Neuronal stem cell (in vitro differentiated cells): ENCODE measurements at regions not wholly inside any gene's neighbourhood (a gene's known extent, or its start where the extent isn't known, plus 50 kb on each side); places are given as distances from the start of the nearest gene placed in this dataset.

Experiments used
- DNase-seq: peaks from one replicate; pipeline ENCODE4 v3.0.0-alpha.2; 2013; ENCODE audit warnings: low spot score
- H2AFZ ChIP-seq: one replicate; pipeline ENCODE4 v1.6.1; 2013; ENCODE audit warnings: mild to moderate bottlenecking, low read length, inconsistent platforms
- H2AK5ac ChIP-seq: 2 replicates; pipeline ENCODE4 v1.6.1; 2013; ENCODE audit warnings: low read depth, mild to moderate bottlenecking, inconsistent platforms, low read length, moderate library complexity, mixed read lengths
- H2BK120ac ChIP-seq: 2 replicates; pipeline ENCODE4 v1.6.1; 2013; ENCODE audit warnings: low read depth, mild to moderate bottlenecking, inconsistent platforms, low read length, moderate library complexity, mixed read lengths
- H2BK12ac ChIP-seq: one replicate; pipeline ENCODE4 v1.6.1; 2013; ENCODE audit warnings: low read length, inconsistent platforms
- H2BK15ac ChIP-seq: 2 replicates; pipeline ENCODE4 v1.6.1; 2013; ENCODE audit warnings: mild to moderate bottlenecking, low read length, inconsistent platforms, mixed read lengths
- H2BK5ac ChIP-seq: one replicate; pipeline ENCODE4 v1.6.1; 2013; ENCODE audit warnings: inconsistent platforms, mild to moderate bottlenecking, low read length, moderate library complexity
- H3K14ac ChIP-seq: one replicate; pipeline ENCODE4 v1.6.1; 2013; ENCODE audit warnings: low read length, inconsistent platforms
- H3K18ac ChIP-seq: 2 replicates; pipeline ENCODE4 v1.6.1; 2013; ENCODE audit warnings: low read length, inconsistent platforms
- H3K23ac ChIP-seq: 2 replicates; pipeline ENCODE4 v1.6.1; 2013; ENCODE audit warnings: low read depth, mild to moderate bottlenecking, mixed read lengths, low read length, inconsistent platforms; ENCODE audit not compliant: poor library complexity
- H3K27ac ChIP-seq: replicated peaks from 3 replicates; pipeline ENCODE4 v1.5.1; 2013; ENCODE audit warnings: low read length, inconsistent platforms
- H3K27me3 ChIP-seq, 3 experiments: 2 replicates each; pipeline ENCODE4 v1.6.1; 2013; ENCODE audit warnings: low read length in 3 of 3, mild to moderate bottlenecking in 2 of 3, inconsistent platforms in 1 of 3, low read depth in 1 of 3, mixed read lengths in 1 of 3, moderate library complexity in 1 of 3; ENCODE audit not compliant: control insufficient read depth in 3 of 3, insufficient read depth in 3 of 3
- H3K36me3 ChIP-seq, 2 donors: replicated peaks in 1 of 2; 2 replicates each; pipeline ENCODE4 v1.6.1; 2013; ENCODE audit warnings: low read length in 2 of 2; ENCODE audit not compliant: control insufficient read depth in 2 of 2, insufficient read depth in 2 of 2
- H3K4ac ChIP-seq: 2 replicates; pipeline ENCODE4 v1.6.1; 2013; ENCODE audit warnings: inconsistent platforms, mild to moderate bottlenecking, low read length, moderate library complexity
- H3K4me1 ChIP-seq, 2 donors: 1 replicate in 1 of 2; 2 replicates in 1 of 2; pipeline ENCODE4 v1.6.1; 2013; ENCODE audit warnings: low read length in 2 of 2, low read depth in 1 of 2; ENCODE audit not compliant: control insufficient read depth in 2 of 2, insufficient read depth in 1 of 2
- H3K4me2 ChIP-seq: one replicate; pipeline ENCODE4 v1.6.1; 2013; ENCODE audit warnings: mild to moderate bottlenecking, low read length, inconsistent platforms; ENCODE audit not compliant: insufficient read depth, poor library complexity, severe bottlenecking
- H3K4me3 ChIP-seq, 2 donors: 2 replicates each; pipeline ENCODE4 v1.5.1; 2013; ENCODE audit warnings: low read length in 2 of 2, mild to moderate bottlenecking in 2 of 2, inconsistent platforms in 1 of 2, moderate library complexity in 1 of 2
- H3K79me1 ChIP-seq: one replicate; pipeline ENCODE4 v1.6.1; 2013; ENCODE audit warnings: low read depth, mild to moderate bottlenecking, inconsistent platforms, low read length, moderate library complexity
- H3K9ac ChIP-seq: one replicate; pipeline ENCODE4 v1.6.1; 2013; ENCODE audit warnings: mild to moderate bottlenecking, low read depth, low read length, inconsistent platforms; ENCODE audit not compliant: poor library complexity
- H3K9me3 ChIP-seq, 2 donors: replicated peaks in 1 of 2; 2 replicates each; pipeline versions ENCODE3 to v1.6.1; 2013; ENCODE audit warnings: low read length in 2 of 2, mild to moderate bottlenecking in 2 of 2, inconsistent platforms in 1 of 2, low read depth in 1 of 2, mixed read lengths in 1 of 2, moderate library complexity in 1 of 2; ENCODE audit not compliant: control insufficient read depth in 2 of 2, insufficient read depth in 1 of 2
- H4K8ac ChIP-seq: one replicate; pipeline ENCODE4 v1.6.1; 2013; ENCODE audit warnings: low read depth, mild to moderate bottlenecking, inconsistent platforms, low read length, moderate library complexity
- H4K91ac ChIP-seq: one replicate; pipeline ENCODE4 v1.6.1; 2013; ENCODE audit warnings: low read length, low read depth, mild to moderate bottlenecking, inconsistent platforms; ENCODE audit not compliant: poor library complexity
- WGBS, 2 donors: extraction: QIAGEN DNeasy Blood & Tissue Kit; methylation state at CpG; one replicate each; pipeline ENCODE4 v1.1.7; 2013; ENCODE audit warnings: missing lambda C conversion rate in 2 of 2, mixed read lengths in 1 of 2; ENCODE audit not compliant: insufficient read length in 2 of 2, insufficient replicate concordance in 1 of 2; ENCODE audit errors: extremely low coverage in 2 of 2; 5-methylcytosine and 5-hydroxymethylcytosine counted together

GRCh38 chr14:38828183-38828827, 274.7 kb downstream of the SEC23A start:
- no peak overlapping the region for H3K14ac ChIP-seq
- no peak overlapping the region for H3K4me3 ChIP-seq
- H3K36me3 ChIP-seq, result no peaks in the 10 kb centered on the region
- no peak overlapping the region for H2BK12ac ChIP-seq
- H4K8ac ChIP-seq, result no peak overlapping the region
- H3K79me1 ChIP-seq, result no peaks in the 10 kb centered on the region
- no peaks in the 10 kb centered on the region for H3K9me3 ChIP-seq
- no peak overlapping the region for H3K9ac ChIP-seq
- no peak overlapping the region for H4K91ac ChIP-seq
- WGBS, 2 donors, result no CpG with 5 or more reads among the region's 5 CpGs
- H3K4me2 ChIP-seq, result no peak overlapping the region
- no peak overlapping the region for H3K23ac ChIP-seq
- no peak for DNase-seq
- H2BK15ac ChIP-seq, result no peak overlapping the region
- H2AK5ac ChIP-seq, result no peak overlapping the region
- no peak overlapping the region for H2BK120ac ChIP-seq
- no peak overlapping the region for H2AFZ ChIP-seq
- no peak overlapping the region for H3K4ac ChIP-seq
- no peaks in the 10 kb centered on the region for H3K27me3 ChIP-seq
- H3K27ac ChIP-seq, result no peak overlapping the region
- no peaks in the 10 kb centered on the region for H3K4me1 ChIP-seq
- no peak overlapping the region for H2BK5ac ChIP-seq
- H3K18ac ChIP-seq, result no peak overlapping the region

GRCh38 chr14:38824706-38825105, 278.3 kb downstream of the SEC23A start:
- Histone ChIP-seq H3K14ac (no peak overlapping the region), H4K8ac (no peak overlapping the region), H3K18ac (no peak overlapping the region), H2BK120ac (no peak overlapping the region), H3K23ac (no peak overlapping the region), H2AFZ (no peak overlapping the region), H3K79me1 (no peaks in the 10 kb centered on the region), H3K36me3 (no peaks in the 10 kb centered on the region), H3K9ac (no peak overlapping the region), H3K4ac (no peak overlapping the region), H3K27ac (no peak overlapping the region), H2BK5ac (no peak overlapping the region), H3K27me3 (no peaks in the 10 kb centered on the region), H2BK12ac (no peak overlapping the region), H3K4me3 (no peak overlapping the region), H2AK5ac (no peak overlapping the region), H3K4me2 (no peak overlapping the region), H3K9me3 (peaks cover 0 to 3% of the 10 kb centered on the region in 2 donors), H3K4me1 (no peaks in the 10 kb centered on the region), H4K91ac (no peak overlapping the region), H2BK15ac (no peak overlapping the region)
- WGBS, 2 donors, result no CpG with 5 or more reads among the region's 2 CpGs
- DNase-seq, result no peak

- WGBS, 2 donors, result no CpG with 5 or more reads among the region's 1 CpG
Measured at GRCh38 chr14:38818555-38818954, 284.5 kb downstream of the SEC23A start.

GRCh38 chr14:38808734-38809455, 294.1 kb downstream of the SEC23A start:
- Histone ChIP-seq H2BK12ac (no peak overlapping the region), H3K18ac (no peak overlapping the region), H3K23ac (no peak overlapping the region), H3K9ac (no peak overlapping the region), H4K8ac (no peak overlapping the region), H2BK5ac (no peak overlapping the region), H2AFZ (peak overlapping the region; percentile 17), H3K4me2 (no peak overlapping the region), H3K36me3 (no peaks in the 10 kb centered on the region), H3K79me1 (no peaks in the 10 kb centered on the region), H3K4me3 (no peak overlapping the region), H2BK15ac (no peak overlapping the region), H3K4me1 (no peaks in the 10 kb centered on the region), H4K91ac (no peak overlapping the region), H3K9me3 (no peaks in the 10 kb centered on the region), H3K4ac (no peak overlapping the region), H2AK5ac (no peak overlapping the region), H3K27me3 (no peaks in the 10 kb centered on the region), H3K27ac (no peak overlapping the region), H2BK120ac (no peak overlapping the region), H3K14ac (no peak overlapping the region)
- no CpG with 5 or more reads among the region's 7 CpGs for WGBS, 2 donors
- DNase-seq, result no peak

More at GRCh38 chr14:38818555-38818954, 284.5 kb downstream of the SEC23A start:
- Histone ChIP-seq H3K9me3 (peaks cover 0 to 3% of the 10 kb centered on the region in 2 donors), H2BK12ac (no peak overlapping the region), H4K8ac (no peak overlapping the region), H3K23ac (no peak overlapping the region), H3K4me1 (no peaks in the 10 kb centered on the region), H3K4me3 (no peak overlapping the region), H3K27me3 (no peaks in the 10 kb centered on the region), H2AFZ (no peak overlapping the region), H3K36me3 (no peaks in the 10 kb centered on the region), H3K14ac (no peak overlapping the region), H3K4me2 (no peak overlapping the region), H2BK15ac (no peak overlapping the region), H4K91ac (no peak overlapping the region), H2AK5ac (no peak overlapping the region), H3K9ac (no peak overlapping the region), H3K18ac (no peak overlapping the region), H3K27ac (no peak overlapping the region), H3K4ac (no peak overlapping the region), H3K79me1 (no peaks in the 10 kb centered on the region), H2BK120ac (no peak overlapping the region), H2BK5ac (no peak overlapping the region)
- no peak for DNase-seq
